Upper lobe of right lung (tissue), 1 donor: ENCODE measurements at regions not wholly inside any gene's neighbourhood (a gene's known extent, or its start where the extent isn't known, plus 50 kb on each side); places are given as distances from the start of the nearest gene placed in this dataset.

ENCODE experiments used
- ATAC-seq: fragments of 200-7000 bp; cut with Tn5 transposase; one replicate; pipeline ENCODE4 v1.9.1; 2020; ENCODE audit warnings: mild to moderate bottlenecking, moderate library complexity
- DNase-seq: peaks from one replicate; pipeline ENCODE4 v3.0.0-alpha.2; 2020
- H3K27ac ChIP-seq: fragments of 200-600 bp; one replicate; pipeline ENCODE4 v1.8.0; 2022
- H3K27me3 ChIP-seq: fragments of 200-600 bp; one replicate; pipeline ENCODE4 v1.8.0; 2022; ENCODE audit warnings: mild to moderate bottlenecking
- H3K36me3 ChIP-seq: fragments of 200-600 bp; one replicate; pipeline ENCODE4 v1.8.0; 2022
- H3K4me1 ChIP-seq: fragments of 200-600 bp; one replicate; pipeline ENCODE4 v1.8.0; 2022
- H3K4me3 ChIP-seq: fragments of 200-600 bp; one replicate; pipeline ENCODE4 v1.8.0; 2022; ENCODE audit warnings: mild to moderate bottlenecking
- H3K9me3 ChIP-seq: fragments of 200-600 bp; one replicate; pipeline ENCODE4 v1.8.0; 2022
- intact Hi-C: fragments of 100-400 bp; cut with DNase I; formaldehyde crosslinking; loops from one replicate; pipeline ENCODE4 v1.11.0; 2022
- TF ChIP-seq, protein P1 (sequence below): fragments of 200-600 bp; IDR thresholded peaks from one replicate; pipeline ENCODE4 v1.8.0; 2022; ENCODE audit warnings: antibody characterized with exemption
- donor health status: DM: no; HTN: yes; CAD: no; lungs with severe emphysema.

DNA sequence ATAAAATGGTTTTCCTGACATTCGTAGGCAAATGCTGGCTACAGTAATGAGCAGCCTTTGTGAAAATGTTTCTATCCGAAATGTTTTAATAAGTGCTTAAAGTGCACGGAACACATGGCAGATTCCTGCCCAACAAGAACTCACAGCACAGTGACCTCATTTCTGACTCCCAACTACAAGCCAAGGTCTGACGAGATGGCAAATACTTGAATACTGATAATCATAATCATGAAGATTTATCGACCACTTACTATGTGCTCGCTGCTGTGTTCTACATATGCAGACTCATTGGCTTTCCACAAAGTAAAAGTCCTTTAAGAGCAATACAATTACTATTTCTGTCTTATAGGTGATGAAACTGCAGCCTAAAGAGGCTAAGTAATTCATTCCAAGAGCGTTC lies 238.1 kb upstream of the CDH5 start:
- DNase-seq, result no peak
- Histone ChIP-seq H3K4me3 (peak overlapping the region; percentile 4), H3K9me3 (no peaks in the 10 kb centered on the region), H3K27me3 (peaks cover 14% of the 10 kb centered on the region), H3K4me1 (peaks cover 4% of the 10 kb centered on the region), H3K27ac (peak overlapping the region; percentile 52), H3K36me3 (no peaks in the 10 kb centered on the region)
- no peak for ATAC-seq
- intact Hi-C loops, result no loop called here
- TF ChIP-seq, protein P1, sequence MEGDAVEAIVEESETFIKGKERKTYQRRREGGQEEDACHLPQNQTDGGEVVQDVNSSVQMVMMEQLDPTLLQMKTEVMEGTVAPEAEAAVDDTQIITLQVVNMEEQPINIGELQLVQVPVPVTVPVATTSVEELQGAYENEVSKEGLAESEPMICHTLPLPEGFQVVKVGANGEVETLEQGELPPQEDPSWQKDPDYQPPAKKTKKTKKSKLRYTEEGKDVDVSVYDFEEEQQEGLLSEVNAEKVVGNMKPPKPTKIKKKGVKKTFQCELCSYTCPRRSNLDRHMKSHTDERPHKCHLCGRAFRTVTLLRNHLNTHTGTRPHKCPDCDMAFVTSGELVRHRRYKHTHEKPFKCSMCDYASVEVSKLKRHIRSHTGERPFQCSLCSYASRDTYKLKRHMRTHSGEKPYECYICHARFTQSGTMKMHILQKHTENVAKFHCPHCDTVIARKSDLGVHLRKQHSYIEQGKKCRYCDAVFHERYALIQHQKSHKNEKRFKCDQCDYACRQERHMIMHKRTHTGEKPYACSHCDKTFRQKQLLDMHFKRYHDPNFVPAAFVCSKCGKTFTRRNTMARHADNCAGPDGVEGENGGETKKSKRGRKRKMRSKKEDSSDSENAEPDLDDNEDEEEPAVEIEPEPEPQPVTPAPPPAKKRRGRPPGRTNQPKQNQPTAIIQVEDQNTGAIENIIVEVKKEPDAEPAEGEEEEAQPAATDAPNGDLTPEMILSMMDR, result no peak

DNA sequence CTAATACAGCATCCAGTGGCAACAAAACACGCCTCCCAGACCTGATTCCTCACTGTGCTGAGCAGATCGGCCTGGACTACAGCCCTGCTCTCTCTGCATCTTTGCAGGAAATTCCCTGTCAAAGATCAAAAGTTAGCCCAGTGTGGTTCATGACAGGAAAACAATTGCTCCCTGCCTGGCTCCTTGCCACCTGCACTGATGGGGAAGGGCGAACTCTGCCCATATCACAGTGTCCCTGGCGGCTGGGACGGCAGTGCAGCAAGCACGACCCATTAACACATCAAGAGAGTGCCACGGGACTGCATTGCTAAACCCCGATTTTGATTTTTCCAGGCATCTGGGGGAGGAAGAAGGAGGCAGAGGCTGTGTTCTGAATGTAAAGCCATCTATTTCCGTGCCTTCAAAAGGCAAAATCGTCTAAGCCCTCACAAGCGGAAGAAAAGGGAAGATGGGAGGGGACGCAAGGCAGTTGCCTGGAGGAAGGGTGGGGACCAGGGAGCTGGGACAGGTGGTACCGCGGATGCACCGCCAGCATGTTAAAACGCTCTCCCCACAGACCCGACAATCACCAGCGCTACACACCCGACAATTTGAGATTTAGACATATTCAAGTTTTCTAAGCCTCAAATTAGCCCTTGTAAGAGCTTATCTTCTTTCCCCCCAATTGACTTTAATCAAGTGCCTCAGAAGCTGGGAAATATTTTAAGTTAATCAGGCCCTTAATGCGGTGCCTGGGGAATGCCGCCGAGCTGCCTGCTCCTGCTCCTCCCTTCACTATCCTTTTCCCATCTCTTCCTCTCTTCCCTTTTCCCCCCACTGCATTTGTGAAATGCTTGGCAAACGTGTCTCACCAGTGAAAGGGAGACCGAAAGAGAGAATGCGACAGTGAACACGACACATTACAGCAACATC lies 238.8 kb upstream of the CDH5 start:
- Histone ChIP-seq H3K4me1 (peaks cover 4% of the 10 kb centered on the region), H3K27ac (peak overlapping the region; percentile 52), H3K36me3 (no peaks in the 10 kb centered on the region), H3K9me3 (no peaks in the 10 kb centered on the region), H3K4me3 (no peak overlapping the region), H3K27me3 (peaks cover 14% of the 10 kb centered on the region)
- ATAC-seq (peak; percentile 53), DNase-seq (no peak)
- intact Hi-C loops, result no loop called here
- TF ChIP-seq, protein P1, result peak; percentile 17

DNA sequence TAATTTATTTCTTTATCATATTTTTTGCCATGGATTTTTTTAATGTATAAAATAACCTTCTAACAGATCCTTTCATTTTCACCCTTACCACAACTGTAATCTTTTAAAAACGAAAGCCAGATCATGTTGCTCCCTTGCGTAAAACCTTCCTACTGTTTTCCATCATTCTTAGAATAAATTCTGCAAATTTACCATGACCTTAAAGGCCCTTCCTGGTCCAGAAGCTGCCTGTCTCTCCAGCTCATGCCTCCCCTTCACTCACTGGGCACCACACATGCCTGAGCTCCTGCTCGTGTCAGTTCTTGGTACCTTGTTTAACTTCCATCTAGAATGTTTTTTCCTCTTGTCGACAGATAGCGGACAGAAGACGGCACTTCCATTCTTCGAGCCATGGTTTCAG lies 245.0 kb upstream of the CDH5 start:
- Histone ChIP-seq H3K4me1 (no peaks in the 10 kb centered on the region), H3K27me3 (peaks cover 10% of the 10 kb centered on the region), H3K9me3 (no peaks in the 10 kb centered on the region), H3K36me3 (no peaks in the 10 kb centered on the region), H3K27ac (no peak overlapping the region), H3K4me3 (no peak overlapping the region)
- TF ChIP-seq, protein P1, result no peak
- ATAC-seq (no peak), DNase-seq (no peak)
- intact Hi-C loops, result no loop called here

DNA sequence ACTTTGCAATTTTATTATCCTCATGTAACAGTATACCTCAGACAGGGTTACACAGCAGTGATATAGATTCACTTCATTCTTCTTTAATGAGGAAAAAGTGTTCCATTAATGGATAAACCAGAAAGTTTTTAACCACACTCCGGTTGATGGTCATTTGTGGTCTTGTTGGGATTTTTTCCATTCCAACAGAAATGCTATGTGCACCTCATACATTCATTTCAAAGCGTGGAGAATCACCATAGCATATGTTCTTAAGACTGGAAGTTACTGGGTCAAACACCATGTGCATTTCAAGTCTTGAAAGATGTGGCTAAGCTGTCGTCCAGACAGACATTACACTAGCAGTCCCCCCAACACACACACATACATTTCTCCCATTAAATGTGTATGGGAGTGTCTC lies 245.8 kb upstream of the CDH5 start:
- no peaks in the 10 kb centered on the region for H3K36me3 ChIP-seq
- H3K9me3 ChIP-seq, result no peaks in the 10 kb centered on the region
- ATAC-seq (no peak), DNase-seq (no peak)
- H3K4me3 ChIP-seq, result no peak overlapping the region
- TF ChIP-seq, protein P1, result no peak
- H3K4me1 ChIP-seq, result no peaks in the 10 kb centered on the region
- intact Hi-C loops, result no loop called here
- H3K27ac ChIP-seq, result no peak overlapping the region
- peaks cover 8% of the 10 kb centered on the region for H3K27me3 ChIP-seq

DNA sequence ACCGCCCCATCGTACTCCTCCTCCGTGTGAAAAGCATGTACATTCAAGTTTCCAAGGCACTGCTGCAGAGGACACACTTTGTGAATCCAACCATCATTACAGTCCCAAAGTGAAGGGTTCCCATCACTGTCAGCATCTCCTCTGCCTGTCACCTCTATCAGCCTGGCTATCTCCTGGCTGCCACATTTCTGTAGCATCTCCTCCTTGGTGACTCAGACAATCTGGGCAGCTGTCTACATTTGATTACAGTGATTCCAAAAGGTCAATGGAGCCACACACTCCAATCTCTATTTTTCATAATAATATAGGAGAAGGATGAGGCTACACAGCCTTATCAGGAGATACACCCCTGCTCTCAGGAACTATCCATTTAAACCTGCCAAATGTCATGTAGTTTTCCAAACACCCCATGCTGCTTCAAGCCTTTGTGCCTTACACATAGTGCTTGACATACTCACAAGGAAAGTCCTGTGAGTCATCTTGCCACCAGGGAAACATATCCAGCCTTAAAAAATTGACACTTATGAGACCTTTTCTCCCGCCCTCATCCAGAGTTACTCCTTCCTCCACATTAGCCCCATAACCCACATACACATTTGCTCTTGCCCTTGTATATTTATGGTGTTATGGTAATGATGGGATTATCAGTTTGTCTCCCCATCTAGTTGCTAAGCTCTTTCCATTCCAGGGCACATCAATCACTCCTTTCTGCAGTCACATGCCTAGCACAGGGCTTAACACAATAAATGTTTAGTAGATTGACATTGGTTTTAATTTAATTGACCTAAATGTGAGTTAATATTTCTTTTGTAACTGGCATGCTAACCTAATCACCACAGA lies 250.1 kb upstream of the CDH5 start:
- Histone ChIP-seq H3K36me3 (no peaks in the 10 kb centered on the region), H3K27ac (no peak overlapping the region), H3K4me3 (no peak overlapping the region), H3K27me3 (no peaks in the 10 kb centered on the region), H3K4me1 (no peaks in the 10 kb centered on the region), H3K9me3 (no peaks in the 10 kb centered on the region)
- TF ChIP-seq, protein P1, result no peak
- ATAC-seq (no peak), DNase-seq (no peak)
- intact Hi-C loops, result no loop called here
